ENCODE measurements at regions not wholly inside any gene's neighbourhood (a gene's known extent, or its start where the extent isn't known, plus 50 kb on each side); places are given as distances from the start of the nearest gene placed in this dataset.

- Histone ChIP-seq H3K4me3 (replicated peaks in 1 of 3) (no peak overlapping the region), H3K4me1 (no peaks in the 10 kb centered on the region), H3K9me3 (no peaks in the 10 kb centered on the region), H3K27me3 (no peaks in the 10 kb centered on the region), H3K27ac (no peak overlapping the region), H3K36me3 (no peaks in the 10 kb centered on the region)
- 92 to 97% methylated on average over 1 of the region's 1 CpG for WGBS, 2 donors
- DNase-seq: no peak
- intact Hi-C loops (cut with DNase I): no loop called here
- TF ChIP-seq POLR2A (IDR thresholded peaks at IDR 0.05): no peak
- TF ChIP-seq, protein P1, sequence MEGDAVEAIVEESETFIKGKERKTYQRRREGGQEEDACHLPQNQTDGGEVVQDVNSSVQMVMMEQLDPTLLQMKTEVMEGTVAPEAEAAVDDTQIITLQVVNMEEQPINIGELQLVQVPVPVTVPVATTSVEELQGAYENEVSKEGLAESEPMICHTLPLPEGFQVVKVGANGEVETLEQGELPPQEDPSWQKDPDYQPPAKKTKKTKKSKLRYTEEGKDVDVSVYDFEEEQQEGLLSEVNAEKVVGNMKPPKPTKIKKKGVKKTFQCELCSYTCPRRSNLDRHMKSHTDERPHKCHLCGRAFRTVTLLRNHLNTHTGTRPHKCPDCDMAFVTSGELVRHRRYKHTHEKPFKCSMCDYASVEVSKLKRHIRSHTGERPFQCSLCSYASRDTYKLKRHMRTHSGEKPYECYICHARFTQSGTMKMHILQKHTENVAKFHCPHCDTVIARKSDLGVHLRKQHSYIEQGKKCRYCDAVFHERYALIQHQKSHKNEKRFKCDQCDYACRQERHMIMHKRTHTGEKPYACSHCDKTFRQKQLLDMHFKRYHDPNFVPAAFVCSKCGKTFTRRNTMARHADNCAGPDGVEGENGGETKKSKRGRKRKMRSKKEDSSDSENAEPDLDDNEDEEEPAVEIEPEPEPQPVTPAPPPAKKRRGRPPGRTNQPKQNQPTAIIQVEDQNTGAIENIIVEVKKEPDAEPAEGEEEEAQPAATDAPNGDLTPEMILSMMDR (IDR thresholded peaks at IDR 0.05): no peak
Observed at GRCh38 chr5:125181955-125182354, 435.5 kb upstream of the ZNF608 start.

- intact Hi-C loops (cut with DNase I): no loop called here
Observed at GRCh38 chr5:125185740-125186139, 439.3 kb upstream of the ZNF608 start.

GRCh38 chr5:125186911-125187375 lies 440.5 kb upstream of the ZNF608 start:
- Histone ChIP-seq H3K27ac (no peak overlapping the region), H3K36me3 (no peaks in the 10 kb centered on the region), H3K27me3 (no peaks in the 10 kb centered on the region), H3K4me1 (no peaks in the 10 kb centered on the region), H3K4me3 (replicated peaks in 1 of 3) (no peak overlapping the region), H3K9me3 (no peaks in the 10 kb centered on the region)
- 71 to 83% methylated on average over 4 of the region's 4 CpGs for WGBS, 2 donors
- intact Hi-C loops (cut with DNase I): no loop called here
- TF ChIP-seq, protein P1 (IDR thresholded peaks at IDR 0.05): no peak
- TF ChIP-seq POLR2A (IDR thresholded peaks at IDR 0.05): no peak
- no peak for DNase-seq

More at GRCh38 chr5:125185740-125186139, 439.3 kb upstream of the ZNF608 start:
- H3K9me3 ChIP-seq: no peaks in the 10 kb centered on the region
- no peak overlapping the region for H3K27ac ChIP-seq
- H3K4me1 ChIP-seq: no peaks in the 10 kb centered on the region
- H3K27me3 ChIP-seq: no peaks in the 10 kb centered on the region
- TF ChIP-seq, protein P1 (IDR thresholded peaks at IDR 0.05): no peak
- TF ChIP-seq POLR2A (IDR thresholded peaks at IDR 0.05): no peak
- 100% methylated on average over 1 of the region's 1 CpG for WGBS, 2 donors
- H3K4me3 ChIP-seq (replicated peaks in 1 of 3): no peak overlapping the region
- H3K36me3 ChIP-seq: no peaks in the 10 kb centered on the region
- no peak for DNase-seq

DNA sequence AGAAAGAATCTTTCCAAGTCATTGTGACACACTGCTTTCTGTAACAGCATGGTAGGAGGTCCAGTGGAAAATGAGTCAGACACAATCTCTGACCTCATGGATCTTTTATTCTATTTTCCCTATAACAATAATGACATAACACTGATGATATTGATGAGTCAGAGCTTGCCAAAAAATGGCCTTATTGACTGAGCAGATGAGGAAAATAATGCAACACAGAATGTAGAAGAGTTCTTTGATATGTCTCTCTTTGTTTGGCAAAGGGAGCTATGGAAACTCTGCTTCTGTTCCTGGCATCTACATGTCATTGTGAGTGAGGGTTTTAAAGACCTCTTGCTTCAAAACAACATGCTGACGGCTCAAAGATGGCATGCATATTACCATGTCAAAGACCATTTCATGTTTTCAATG lies 443.1 kb upstream of the ZNF608 start:
- Histone ChIP-seq H3K27me3 (no peaks in the 10 kb centered on the region), H3K9me3 (no peaks in the 10 kb centered on the region), H3K4me3 (replicated peaks in 1 of 3) (no peak overlapping the region), H3K4me1 (no peaks in the 10 kb centered on the region), H3K27ac (no peak overlapping the region), H3K36me3 (no peaks in the 10 kb centered on the region)
- no peak for DNase-seq
- TF ChIP-seq, protein P1 (IDR thresholded peaks at IDR 0.05): no peak
- intact Hi-C loops (cut with DNase I): no loop called here
- WGBS, 2 donors: 65 to 88% methylated on average over 1 of the region's 1 CpG

- H3K36me3 ChIP-seq: no peaks in the 10 kb centered on the region
- no peaks in the 10 kb centered on the region for H3K4me1 ChIP-seq
- no peaks in the 10 kb centered on the region for H3K9me3 ChIP-seq
- H3K27me3 ChIP-seq: no peaks in the 10 kb centered on the region
- 63 to 78% methylated on average over 9 of the region's 9 CpGs for WGBS, 2 donors
- H3K4me3 ChIP-seq (replicated peaks in 1 of 3): no peak overlapping the region
- no peak for DNase-seq
- TF ChIP-seq, protein P1 (IDR thresholded peaks at IDR 0.05): no peak
- no peak for TF ChIP-seq POLR2A (IDR thresholded peaks at IDR 0.05)
- intact Hi-C loops (cut with DNase I): no loop called here
- H3K27ac ChIP-seq: no peak overlapping the region
Observed at GRCh38 chr5:125190232-125191087, 444.0 kb upstream of the ZNF608 start.
